HG03135 (cell line): ENCODE measurements at regions not wholly inside any gene's neighbourhood (a gene's known extent, or its start where the extent isn't known, plus 50 kb on each side); places are given as distances from the start of the nearest gene placed in this dataset.
"Not testable (repeated sequence)": the region's sequence is repeated elsewhere in the genome, so short reads cannot be mapped to it uniquely, and the experiment has no call there.

Source experiments
- ATAC-seq: cut with Tn5 transposase; IDR thresholded peaks from one replicate; pipeline ENCODE4 v1.9.1; 2021; ENCODE audit warnings: mild to moderate bottlenecking, moderate library complexity; ENCODE audit not compliant: unreplicated experiment

DNA sequence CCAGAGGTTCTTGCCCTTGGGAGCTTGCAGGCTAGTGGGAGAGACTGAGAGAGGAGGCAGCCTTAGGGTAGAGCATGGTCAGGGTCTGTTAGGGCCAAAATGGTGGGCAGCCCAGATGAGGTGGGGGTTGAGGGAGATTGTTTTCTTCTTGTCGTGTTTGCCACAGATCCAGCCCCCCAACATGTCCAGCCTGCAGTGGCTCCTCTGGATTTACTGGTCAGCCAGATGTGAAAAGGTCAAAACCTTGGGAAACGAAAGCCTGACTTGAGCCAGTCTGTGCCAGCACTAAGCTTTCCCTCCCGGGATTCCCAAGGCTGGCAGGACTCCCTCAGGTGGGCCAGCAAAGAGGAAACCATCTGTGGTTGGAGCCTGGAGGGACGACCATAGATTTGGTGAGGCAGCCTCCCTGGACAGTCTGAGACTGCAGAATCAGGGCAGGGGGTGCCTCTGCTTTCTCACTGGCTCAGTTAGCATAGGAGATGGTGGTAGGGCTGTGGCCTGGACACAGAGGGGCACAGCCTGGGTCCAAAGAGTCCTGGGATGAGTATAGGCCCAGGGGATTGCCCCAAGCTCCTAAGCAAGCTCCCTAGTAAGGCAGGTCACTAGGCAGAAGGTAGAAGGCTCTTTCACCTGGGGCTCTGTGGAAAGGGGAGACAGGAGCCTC, 51.2 kb upstream of the PRR23C start:
- no peak for ATAC-seq

- no peak for ATAC-seq
These were observed 52.0 kb upstream of the PRR23C start for GRCh38 chr3:139096670-139097069.

DNA sequence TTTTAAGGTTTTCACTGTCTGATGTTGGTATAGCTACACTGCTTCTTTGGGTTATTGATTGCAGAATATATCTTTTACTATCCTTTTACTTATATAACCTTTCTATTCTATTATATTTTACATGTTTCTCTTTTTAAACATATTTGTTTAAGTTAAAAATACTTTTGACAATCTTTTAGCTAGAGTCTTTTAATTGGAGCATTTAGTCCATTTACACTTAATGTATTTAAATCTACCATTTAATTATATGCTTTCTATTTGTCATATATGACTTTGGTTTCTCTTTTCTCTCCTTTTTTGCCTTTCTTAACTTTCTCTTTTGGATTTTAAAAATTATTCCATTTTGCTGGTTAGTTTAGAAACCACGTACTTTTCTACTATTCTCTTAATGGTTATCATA, 53.7 kb upstream of the PRR23C start:
- no peak for ATAC-seq

- ATAC-seq: no peak
These were observed 55.5 kb upstream of the PRR23C start for GRCh38 chr3:139099968-139100817.

DNA sequence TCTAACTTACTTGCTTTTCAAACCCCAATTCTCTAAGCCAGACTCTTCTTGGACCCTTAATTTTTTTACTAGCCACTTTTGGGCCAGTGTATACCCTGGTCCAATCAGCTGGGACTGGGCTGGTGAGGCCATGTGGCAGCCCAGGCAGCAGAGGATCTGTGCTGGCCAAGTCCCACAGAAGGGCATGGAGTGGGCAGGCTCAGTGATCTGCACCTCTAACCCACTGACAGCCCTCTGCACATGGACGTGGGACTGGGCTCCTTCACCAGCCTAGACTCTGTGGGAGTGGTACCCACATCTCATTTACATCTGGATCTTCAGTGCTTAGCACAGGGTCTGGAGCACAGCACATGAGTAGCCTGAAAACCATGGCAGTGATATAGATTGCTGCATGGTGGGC, 56.1 kb upstream of the PRR23C start:
- no peak for ATAC-seq

DNA sequence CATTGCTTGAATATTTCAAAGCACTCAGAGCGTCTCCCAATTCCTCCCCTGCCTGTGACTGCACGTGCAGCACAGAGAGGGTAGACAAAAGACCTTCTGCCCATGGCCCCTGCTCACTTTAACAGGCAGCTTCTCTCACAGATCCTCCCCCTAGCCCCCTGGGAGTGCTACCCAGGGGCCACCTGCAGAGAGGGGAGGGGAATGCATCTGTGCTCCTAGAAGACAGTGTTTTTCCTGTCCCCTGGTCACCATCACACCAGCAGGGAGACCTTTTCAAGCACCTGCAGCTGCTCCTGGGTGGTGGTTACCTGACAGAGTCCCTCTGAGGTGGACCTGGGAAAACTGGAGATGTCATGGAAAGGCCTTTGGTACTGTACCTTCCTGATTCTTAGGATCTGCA, 56.7 kb upstream of the PRR23C start:
- ATAC-seq: no peak

- ATAC-seq: no peak
These were observed 58.8 kb upstream of the PRR23C start for GRCh38 chr3:139103484-139103883.

- ATAC-seq: no peak
These were observed 59.4 kb upstream of the PRR23C start for GRCh38 chr3:139104062-139104461.

DNA sequence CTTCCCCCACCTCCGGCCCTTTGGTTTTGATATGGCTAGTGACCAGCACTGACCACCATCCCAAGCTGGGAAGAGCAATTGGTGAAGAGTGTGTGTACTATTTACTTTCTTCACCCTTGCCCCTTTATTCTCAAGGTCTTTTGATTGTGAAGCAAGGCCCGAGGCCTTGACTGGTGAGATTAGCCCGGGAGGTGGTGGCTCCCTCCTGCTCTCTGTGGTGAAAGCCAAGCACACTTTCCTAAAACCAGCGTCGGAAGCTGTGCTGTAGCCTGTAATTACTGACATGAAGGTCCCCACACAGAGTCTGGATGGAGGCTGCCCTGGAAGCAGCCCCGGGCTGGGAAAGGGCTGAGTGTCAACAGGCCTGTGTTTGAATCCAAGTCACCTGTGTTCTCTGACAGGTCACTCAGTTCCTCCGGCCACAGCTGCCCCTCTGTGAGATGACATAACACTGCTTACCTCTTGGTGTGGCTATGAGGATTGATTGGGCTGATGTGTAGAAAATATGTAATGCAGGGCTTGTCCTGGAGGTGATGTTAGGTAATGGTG, 60.5 kb upstream of the PRR23C start:
- ATAC-seq: no peak

- ATAC-seq: no peak
These were observed 61.6 kb upstream of the PRR23C start for GRCh38 chr3:139106013-139106932.

DNA sequence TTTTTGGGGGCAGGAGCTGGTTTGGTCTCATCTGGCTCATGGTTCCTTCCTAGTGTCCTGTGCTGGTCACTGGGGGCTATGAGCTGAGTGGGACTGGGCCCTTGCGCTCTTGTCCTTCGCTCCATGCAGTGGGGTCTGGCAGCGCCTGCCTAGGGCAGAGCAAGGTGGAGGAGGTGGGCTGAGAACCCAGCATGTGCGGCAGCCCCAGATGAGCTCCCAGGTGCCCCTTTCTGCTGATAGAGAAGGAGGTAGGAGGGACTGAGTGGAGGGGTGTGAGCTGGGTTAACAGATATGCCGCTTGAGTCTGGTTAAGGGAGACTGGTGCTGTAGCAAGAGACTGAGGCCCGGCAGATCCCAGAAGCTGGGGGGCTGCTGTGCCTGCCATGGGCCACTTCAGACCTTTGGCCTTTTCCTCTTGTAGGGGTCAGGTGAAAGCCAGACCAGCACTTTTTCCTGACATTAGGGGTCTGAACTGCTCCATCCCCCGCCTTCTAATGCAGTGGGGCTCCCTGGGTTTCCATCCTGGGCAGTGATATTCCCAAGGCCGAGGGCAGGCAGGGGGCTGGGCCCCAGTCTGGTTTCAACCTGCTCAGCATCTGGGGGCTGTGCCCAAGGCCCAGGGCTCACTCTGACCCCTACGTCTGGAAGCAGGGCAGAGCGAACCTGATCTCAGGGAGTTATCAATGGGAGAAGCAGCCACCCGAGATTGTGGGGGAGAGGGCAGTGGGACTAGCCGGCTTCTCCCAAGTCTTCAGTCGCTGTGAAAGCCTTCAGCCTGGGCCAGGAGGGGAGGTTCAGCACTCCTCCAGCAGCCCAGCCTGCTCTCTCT, 62.9 kb upstream of the PRR23C start:
- ATAC-seq: no peak

DNA sequence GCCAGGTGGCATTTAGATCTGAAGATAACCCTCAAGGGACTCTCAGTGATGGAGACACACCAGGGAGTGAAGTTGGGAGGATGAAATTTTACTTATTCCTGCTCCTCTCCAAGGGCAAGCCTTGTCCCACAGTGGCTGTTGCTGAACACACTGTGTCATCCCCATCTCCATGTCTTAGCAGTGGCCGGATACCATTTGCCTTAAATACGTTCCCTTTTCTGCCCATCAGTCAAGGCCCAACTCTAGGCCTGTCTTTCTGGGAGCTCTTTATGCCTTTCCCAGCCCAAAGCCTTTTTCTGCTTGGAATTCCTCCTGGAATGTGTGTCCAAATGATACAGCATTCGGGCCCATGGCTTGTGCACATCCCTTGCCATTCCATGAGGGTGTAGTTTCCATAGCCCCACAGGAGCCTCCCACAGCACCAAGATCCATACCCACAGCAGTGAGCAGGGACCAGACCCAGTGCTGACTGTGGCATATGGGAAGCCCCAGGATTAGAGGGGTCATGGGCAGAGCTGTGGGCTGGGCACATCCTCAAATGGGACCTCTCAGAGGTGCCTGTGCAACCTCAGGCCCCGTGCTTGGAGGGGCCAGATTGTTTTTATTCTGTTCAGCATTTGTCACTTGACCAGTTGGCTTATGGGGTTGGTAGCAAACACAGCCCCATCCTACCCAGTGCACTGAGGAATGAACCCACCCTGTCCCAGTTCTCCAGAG, 63.7 kb upstream of the PRR23C start:
- ATAC-seq: no peak

DNA sequence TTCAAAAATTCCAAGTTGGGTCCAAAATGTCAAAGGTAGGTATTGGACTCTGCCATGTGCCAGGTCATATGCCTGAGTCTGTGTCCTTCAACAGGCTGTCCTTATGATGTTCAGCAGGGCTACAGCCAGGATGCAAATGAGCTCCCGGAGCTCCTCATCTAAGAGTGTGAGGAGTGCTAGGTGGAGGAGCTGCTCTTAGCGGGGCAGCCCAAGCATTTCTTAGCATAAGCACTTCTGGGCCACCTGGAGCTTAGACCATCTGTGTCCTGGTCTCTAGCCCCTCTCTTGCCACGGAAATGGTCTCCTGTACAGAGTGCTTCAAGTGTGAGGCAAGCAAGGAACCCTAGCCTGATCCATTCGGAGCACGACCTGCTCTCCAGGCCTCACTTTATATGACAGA, 64.6 kb upstream of the PRR23C start:
- ATAC-seq: no peak

DNA sequence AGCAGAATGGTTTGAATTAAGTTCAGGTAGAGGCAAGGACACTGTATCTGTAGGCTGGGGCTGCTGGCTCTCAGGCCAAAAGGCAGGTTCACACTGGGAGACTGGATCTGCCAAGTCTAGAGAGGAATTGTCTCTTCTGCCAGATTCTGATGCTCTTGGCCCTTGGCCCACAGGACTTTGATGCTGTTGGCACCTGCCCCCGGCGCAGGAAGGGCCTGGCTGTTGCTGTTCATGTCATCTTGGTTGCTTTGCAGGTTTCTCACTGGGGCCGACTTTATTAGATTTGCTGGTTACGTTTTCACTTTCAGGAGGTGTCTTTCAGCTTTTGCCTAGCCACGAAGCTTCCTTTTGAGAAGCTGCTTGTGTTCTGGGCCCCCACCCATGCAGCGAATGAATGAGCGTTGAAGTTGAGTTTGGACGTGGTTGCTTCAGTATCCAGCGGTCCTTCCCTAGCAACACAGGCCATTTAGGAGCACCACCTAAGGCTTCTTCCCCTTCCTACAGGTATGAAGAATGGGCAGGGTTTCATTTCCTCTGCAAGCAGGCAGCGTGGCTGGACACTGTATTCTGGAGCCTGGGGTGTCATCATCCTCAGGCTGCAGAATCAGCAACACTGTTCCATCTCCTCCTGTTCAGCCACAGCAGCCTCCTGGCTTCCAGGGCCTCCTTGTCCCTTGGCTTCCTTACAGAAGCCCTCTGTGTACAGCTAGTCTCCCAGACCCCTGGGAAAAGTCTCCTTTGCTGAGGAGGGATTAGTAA, 65.6 kb upstream of the PRR23C start:
- no peak for ATAC-seq

GRCh38 chr3:139110929-139111328, 66.2 kb upstream of the PRR23C start:
- ATAC-seq: not testable (repeated sequence)

DNA sequence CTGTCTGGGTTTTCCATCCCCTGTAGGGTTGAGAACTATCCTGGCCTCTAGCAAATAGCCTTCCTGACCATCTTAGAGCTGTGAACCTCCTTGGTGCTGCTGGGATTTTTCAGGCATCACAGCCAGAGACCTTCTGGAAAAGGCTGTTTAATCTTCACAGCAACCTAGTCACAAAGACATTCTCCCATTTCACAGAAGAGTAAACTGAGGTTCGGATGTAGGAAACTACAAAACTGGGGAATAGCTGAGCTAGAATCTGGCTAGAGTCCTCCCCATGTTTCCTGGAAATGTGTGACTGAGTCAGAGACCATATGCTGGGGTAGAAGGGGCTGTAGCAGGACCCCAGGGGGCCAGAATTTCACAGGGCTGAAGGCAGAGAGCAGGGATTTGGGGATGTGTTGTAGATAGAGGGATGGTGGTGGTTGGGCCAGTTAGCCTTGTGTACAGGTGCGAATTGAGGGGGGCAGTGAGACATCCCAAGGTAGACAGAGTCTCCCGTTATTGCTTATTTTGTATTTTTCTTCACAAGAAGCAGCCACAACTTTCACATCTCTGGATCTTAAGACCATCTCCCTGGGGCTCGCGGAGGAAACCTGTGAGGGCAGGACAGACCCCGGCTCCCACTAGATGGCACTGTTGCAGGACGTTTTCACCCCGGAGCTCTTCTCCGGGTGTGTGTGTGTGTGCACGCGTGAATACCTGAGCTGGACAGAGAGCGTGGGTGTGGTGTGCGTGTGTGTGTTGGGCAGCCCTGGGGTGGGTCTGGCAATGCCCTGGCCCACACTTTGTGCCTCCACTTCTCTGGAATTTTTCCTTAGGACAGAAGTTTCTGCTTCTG, 66.9 kb upstream of the PRR23C start:
- no peak for ATAC-seq

DNA sequence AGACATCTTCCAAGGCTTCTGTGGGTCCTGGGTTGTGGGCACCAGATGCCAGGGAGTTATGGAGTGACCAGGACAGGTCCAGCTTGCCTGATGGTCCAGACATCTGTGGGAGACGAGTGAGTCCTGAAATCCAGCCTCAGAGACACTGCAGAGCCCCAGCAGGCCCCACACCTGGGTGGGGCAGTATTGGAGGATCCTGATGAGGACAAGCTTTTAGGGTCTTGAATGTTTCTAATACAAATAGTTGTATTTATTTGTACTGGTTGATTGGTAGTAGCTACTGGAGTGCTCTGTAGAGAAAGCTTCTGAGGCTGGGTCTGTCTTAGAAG, 67.5 kb upstream of the PRR23C start:
- no peak for ATAC-seq
